OCI-LY3 (cell line): ENCODE measurements at regions not wholly inside any gene's neighbourhood (a gene's known extent, or its start where the extent isn't known, plus 50 kb on each side); places are given as distances from the start of the nearest gene placed in this dataset.
"Not testable (repeated sequence)": the region's sequence is repeated elsewhere in the genome, so short reads cannot be mapped to it uniquely, and the experiment has no call there.

ENCODE experiments used
- H2AFZ ChIP-seq: fragments of 200-600, 300-600 bp; shearing (Covaris generic); 2 replicates; pipeline ENCODE4 v1.6.0; 2014; ENCODE audit warnings: antibody characterized with exemption, low read depth, low read length
- H3K27ac ChIP-seq: fragments of 200-600, 300-600 bp; sonication (generic); 2 replicates; pipeline ENCODE4 v1.5.1; 2014; ENCODE audit warnings: mild to moderate bottlenecking, low read length, moderate library complexity, mixed read lengths
- H3K27me3 ChIP-seq: fragments of 200-600, 300-600 bp; sonication (generic); 2 replicates; pipeline ENCODE4 v1.6.1; 2014; ENCODE audit warnings: low read depth, low read length, mixed read lengths
- H3K36me3 ChIP-seq: fragments of 200-600, 300-600 bp; sonication (generic); replicated peaks from 2 replicates; pipeline ENCODE3; 2014; ENCODE audit warnings: low read depth, low read length, mixed read lengths
- H3K4me1 ChIP-seq: fragments of 300-600, 200-600 bp; sonication (generic); 2 replicates; pipeline ENCODE4 v1.6.1; 2014; ENCODE audit warnings: low read length, mixed read lengths
- H3K4me2 ChIP-seq: fragments of 200-600, 300-600 bp; sonication (generic); 2 replicates; pipeline ENCODE4 v1.6.1; 2014; ENCODE audit warnings: low read length, mixed read lengths
- H3K4me3 ChIP-seq: fragments of 300-600, 200-600 bp; sonication (generic); 2 replicates; pipeline ENCODE4 v1.5.1; 2014; ENCODE audit warnings: antibody characterized with exemption, mild to moderate bottlenecking, low read length, moderate library complexity
- H3K79me2 ChIP-seq: fragments of 300-600, 200-600 bp; shearing (Covaris generic); 2 replicates; pipeline ENCODE4 v1.6.1; 2014; ENCODE audit warnings: mild to moderate bottlenecking, low read length, mixed read lengths
- H3K9ac ChIP-seq: fragments of 300-600, 200-600 bp; shearing (Covaris generic); 2 replicates; pipeline ENCODE4 v1.6.0; 2014; ENCODE audit warnings: mild to moderate bottlenecking, low read length, moderate library complexity
- H3K9me3 ChIP-seq: fragments of 200-600, 300-600 bp; shearing (Covaris generic); 2 replicates; pipeline ENCODE4 v1.6.1; 2014; ENCODE audit warnings: low read length, mixed read lengths; ENCODE audit not compliant: insufficient read depth
- H4K20me1 ChIP-seq: fragments of 200-600, 300-600 bp; sonication (generic); 2 replicates; pipeline ENCODE4 v1.6.1; 2016; ENCODE audit warnings: low read length, mixed read lengths; ENCODE audit not compliant: insufficient read depth
- CTCF ChIP-seq: fragments of 200-600, 300-600 bp; sonication (generic); IDR thresholded peaks from 2 replicates; pipeline ENCODE4 v1.5.1; 2014; ENCODE audit warnings: antibody characterized with exemption, low read length, low read depth
- EZH2phosphoT487 ChIP-seq: fragments of 200-600 bp; shearing (Covaris generic); IDR thresholded peaks from 2 replicates; pipeline ENCODE4 v1.6.1; 2018; ENCODE audit warnings: antibody characterized with exemption, mixed run types, low read depth

- Histone ChIP-seq H3K4me3 (no peak overlapping the region), H3K27me3 (no peaks in the 10 kb centered on the region), H3K36me3 (no peaks in the 10 kb centered on the region), H3K27ac (no peak overlapping the region), H2AFZ (no peak overlapping the region), H3K4me2 (no peak overlapping the region), H3K9ac (no peak overlapping the region), H3K9me3 (no peaks in the 10 kb centered on the region), H4K20me1 (no peaks in the 10 kb centered on the region), H3K4me1 (no peaks in the 10 kb centered on the region), H3K79me2 (no peaks in the 10 kb centered on the region)
- TF ChIP-seq CTCF (no peak), EZH2phosphoT487 (no peak)
Measured at GRCh38 chr4:169934794-169935429, 91.3 kb downstream of the MFAP3L start.

- Histone ChIP-seq H3K4me3 (no peak overlapping the region), H3K9me3 (no peaks in the 10 kb centered on the region), H2AFZ (no peak overlapping the region), H3K27ac (no peak overlapping the region), H3K36me3 (no peaks in the 10 kb centered on the region), H3K27me3 (no peaks in the 10 kb centered on the region), H3K79me2 (no peaks in the 10 kb centered on the region), H3K4me1 (no peaks in the 10 kb centered on the region), H4K20me1 (no peaks in the 10 kb centered on the region), H3K4me2 (no peak overlapping the region), H3K9ac (no peak overlapping the region)
- TF ChIP-seq CTCF (no peak), EZH2phosphoT487 (no peak)
Measured at GRCh38 chr4:169933531-169933930, 92.7 kb downstream of the MFAP3L start.

GRCh38 chr4:169931964-169932363, 94.2 kb downstream of the MFAP3L start:
- H3K4me1 ChIP-seq: peaks cover 6% of the 10 kb centered on the region
- no peak overlapping the region for H3K9ac ChIP-seq
- TF ChIP-seq CTCF (no peak), EZH2phosphoT487 (no peak)
- no peak overlapping the region for H2AFZ ChIP-seq
- H3K27ac ChIP-seq: no peak overlapping the region
- no peaks in the 10 kb centered on the region for H3K9me3 ChIP-seq
- H3K36me3 ChIP-seq: no peaks in the 10 kb centered on the region
- H3K4me2 ChIP-seq: no peak overlapping the region
- no peaks in the 10 kb centered on the region for H3K79me2 ChIP-seq
- no peaks in the 10 kb centered on the region for H3K27me3 ChIP-seq
- no peaks in the 10 kb centered on the region for H4K20me1 ChIP-seq
- no peak overlapping the region for H3K4me3 ChIP-seq

GRCh38 chr4:169930755-169931154, 95.4 kb downstream of the MFAP3L start:
- H3K4me3 ChIP-seq, H4K20me1 ChIP-seq: not testable (repeated sequence)

More at GRCh38 chr4:169930755-169931154, 95.4 kb downstream of the MFAP3L start:
- not testable (repeated sequence) for H3K9me3 ChIP-seq, H3K4me1 ChIP-seq, H3K27me3 ChIP-seq, H3K27ac ChIP-seq, H2AFZ ChIP-seq, H3K9ac ChIP-seq, H3K4me2 ChIP-seq, H3K79me2 ChIP-seq, H3K36me3 ChIP-seq
